Fibroblast of lung (primary cell): ENCODE measurements at regions not wholly inside any gene's neighbourhood (a gene's known extent, or its start where the extent isn't known, plus 50 kb on each side); places are given as distances from the start of the nearest gene placed in this dataset.

Experiments used
- DNase-seq, 2 donors: peaks; one replicate each; pipeline versions ENCODE4 v3.0.0 to v3.0.0-alpha.2; 2010; ENCODE audit warnings: low read depth in 2 of 2
- H2AFZ ChIP-seq: 2 replicates; pipeline ENCODE4 v1.5.1; 2012; ENCODE audit warnings: low read length, control low read depth, inconsistent platforms
- H3K27ac ChIP-seq: 2 replicates; pipeline ENCODE4 v1.5.1; 2011; ENCODE audit warnings: low read length, control low read depth; ENCODE audit not compliant: insufficient read depth
- H3K27me3 ChIP-seq: 2 replicates; pipeline ENCODE4 v1.5.1; 2011; ENCODE audit warnings: mild to moderate bottlenecking, low read length; ENCODE audit not compliant: control insufficient read depth, insufficient read depth
- H3K36me3 ChIP-seq: 2 replicates; pipeline ENCODE4 v1.5.1; 2011; ENCODE audit warnings: low read length; ENCODE audit not compliant: control insufficient read depth, insufficient read depth
- H3K4me1 ChIP-seq: 2 replicates; pipeline ENCODE4 v1.5.1; 2011; ENCODE audit warnings: low read length; ENCODE audit not compliant: control insufficient read depth, insufficient read depth; ENCODE audit errors: extremely low read depth
- H3K4me2 ChIP-seq: 2 replicates; pipeline ENCODE4 v1.5.1; 2011; ENCODE audit warnings: low read length, control low read depth; ENCODE audit not compliant: insufficient read depth; ENCODE audit errors: extremely low read depth
- H3K4me3 ChIP-seq, 4 experiments: fragments of 200-600 bp in 1 of 4; sonication (generic) in 1 of 4; replicated peaks in 1 of 4; 2 replicates each; pipeline ENCODE4 v1.5.1; 2011 to 2016; ENCODE audit warnings: low read length in 4 of 4, low read depth in 3 of 4, mild to moderate bottlenecking in 3 of 4, control low read depth in 2 of 4, inconsistent platforms in 1 of 4, mixed read lengths in 1 of 4; ENCODE audit not compliant: insufficient read depth in 1 of 4; ENCODE audit errors: control extremely low read depth in 1 of 4
- H3K79me2 ChIP-seq: 2 replicates; pipeline ENCODE4 v1.5.1; 2012; ENCODE audit warnings: mild to moderate bottlenecking, low read length, inconsistent platforms; ENCODE audit not compliant: control insufficient read depth, insufficient read depth
- H3K9ac ChIP-seq: 2 replicates; pipeline ENCODE4 v1.5.1; 2011; ENCODE audit warnings: mild to moderate bottlenecking, low read length, control low read depth; ENCODE audit not compliant: insufficient read depth
- H3K9me3 ChIP-seq: 2 replicates; pipeline ENCODE4 v1.5.1; 2012; ENCODE audit warnings: low read depth, low read length; ENCODE audit not compliant: control insufficient read depth, insufficient read depth
- H4K20me1 ChIP-seq: 2 replicates; pipeline ENCODE4 v1.5.1; 2011; ENCODE audit warnings: low read length; ENCODE audit not compliant: control insufficient read depth, insufficient read depth; ENCODE audit errors: extremely low read depth
- EZH2 ChIP-seq: IDR thresholded peaks from 2 replicates; pipeline ENCODE4 v1.5.1; 2012; ENCODE audit warnings: low read length, control low read depth, mild to moderate bottlenecking; ENCODE audit errors: missing control alignments
- TF ChIP-seq, protein P1 (sequence below), 2 donors: IDR thresholded peaks in 1 of 2; conservative IDR thresholded peaks in 1 of 2; 1 replicate in 1 of 2; 2 replicates in 1 of 2; pipeline ENCODE4 v1.5.1; 2011 to 2012; ENCODE audit warnings: low read length in 2 of 2, control low read depth in 1 of 2, inconsistent platforms in 1 of 2, low read depth in 1 of 2, mild to moderate bottlenecking in 1 of 2

DNA sequence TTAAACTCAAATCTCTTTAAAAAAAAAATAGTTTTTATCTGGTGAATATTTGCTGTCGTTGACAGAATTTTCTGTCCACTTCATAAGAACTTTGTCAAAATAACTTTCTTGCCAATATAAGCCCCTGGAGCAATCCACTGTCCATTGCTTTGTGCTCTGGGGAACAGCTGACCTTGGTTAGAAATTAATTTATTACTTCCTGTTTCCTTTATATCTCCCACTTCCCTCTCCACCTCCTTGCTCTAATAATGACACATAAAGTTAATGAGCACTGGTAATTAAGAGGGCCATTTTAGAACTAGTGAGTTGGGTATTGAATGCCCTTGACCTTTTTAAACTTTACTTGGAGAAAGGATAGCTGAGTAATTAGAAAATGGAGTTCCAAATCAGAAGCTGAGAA lies 151.3 kb upstream of the LEF1 start:
- TF ChIP-seq, protein P1, sequence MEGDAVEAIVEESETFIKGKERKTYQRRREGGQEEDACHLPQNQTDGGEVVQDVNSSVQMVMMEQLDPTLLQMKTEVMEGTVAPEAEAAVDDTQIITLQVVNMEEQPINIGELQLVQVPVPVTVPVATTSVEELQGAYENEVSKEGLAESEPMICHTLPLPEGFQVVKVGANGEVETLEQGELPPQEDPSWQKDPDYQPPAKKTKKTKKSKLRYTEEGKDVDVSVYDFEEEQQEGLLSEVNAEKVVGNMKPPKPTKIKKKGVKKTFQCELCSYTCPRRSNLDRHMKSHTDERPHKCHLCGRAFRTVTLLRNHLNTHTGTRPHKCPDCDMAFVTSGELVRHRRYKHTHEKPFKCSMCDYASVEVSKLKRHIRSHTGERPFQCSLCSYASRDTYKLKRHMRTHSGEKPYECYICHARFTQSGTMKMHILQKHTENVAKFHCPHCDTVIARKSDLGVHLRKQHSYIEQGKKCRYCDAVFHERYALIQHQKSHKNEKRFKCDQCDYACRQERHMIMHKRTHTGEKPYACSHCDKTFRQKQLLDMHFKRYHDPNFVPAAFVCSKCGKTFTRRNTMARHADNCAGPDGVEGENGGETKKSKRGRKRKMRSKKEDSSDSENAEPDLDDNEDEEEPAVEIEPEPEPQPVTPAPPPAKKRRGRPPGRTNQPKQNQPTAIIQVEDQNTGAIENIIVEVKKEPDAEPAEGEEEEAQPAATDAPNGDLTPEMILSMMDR (conservative IDR thresholded peaks at IDR 0.05 in 1 of 2, IDR thresholded peaks at IDR 0.05 in 1 of 2; ENCODE audit: low read depth in 1 of 2, low read length in 2 of 2): no peak
- TF ChIP-seq EZH2: no peak
- no peaks in the 10 kb centered on the region for H3K79me2 ChIP-seq
- H4K20me1 ChIP-seq: no peaks in the 10 kb centered on the region
- H2AFZ ChIP-seq: no peak overlapping the region
- H3K36me3 ChIP-seq: no peaks in the 10 kb centered on the region
- no peak for DNase-seq
- no peak overlapping the region for H3K27ac ChIP-seq
- no peaks in the 10 kb centered on the region for H3K9me3 ChIP-seq
- H3K27me3 ChIP-seq: no peaks in the 10 kb centered on the region
- no peak overlapping the region for H3K4me3 ChIP-seq
- no peaks in the 10 kb centered on the region for H3K4me1 ChIP-seq
- H3K9ac ChIP-seq: no peak overlapping the region
- H3K4me2 ChIP-seq: no peak overlapping the region

DNA sequence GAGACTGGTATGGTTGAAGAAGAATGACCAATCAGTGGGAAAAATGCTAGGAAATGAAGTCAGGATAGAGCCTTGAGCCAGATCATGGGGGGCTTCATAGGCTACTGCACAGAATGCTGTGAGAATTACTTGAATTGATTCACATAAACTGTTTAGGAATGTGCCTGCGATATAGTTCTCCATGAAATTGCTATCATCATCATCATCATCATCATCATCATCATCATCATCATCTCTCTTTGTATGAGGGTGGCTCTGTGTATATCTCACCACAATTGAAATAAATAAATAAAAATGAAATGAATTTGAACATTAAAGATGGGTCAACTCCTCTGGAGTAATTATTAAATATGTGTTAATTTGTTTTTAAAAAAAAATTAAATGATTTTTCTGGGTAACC lies 148.6 kb upstream of the LEF1 start:
- Histone ChIP-seq H2AFZ (no peak overlapping the region), H3K27me3 (no peaks in the 10 kb centered on the region), H4K20me1 (no peaks in the 10 kb centered on the region), H3K27ac (no peak overlapping the region), H3K9ac (no peak overlapping the region), H3K9me3 (no peaks in the 10 kb centered on the region), H3K4me1 (no peaks in the 10 kb centered on the region), H3K4me2 (no peak overlapping the region), H3K79me2 (no peaks in the 10 kb centered on the region), H3K36me3 (no peaks in the 10 kb centered on the region), H3K4me3 (no peak overlapping the region)
- TF ChIP-seq EZH2: no peak
- TF ChIP-seq, protein P1 (conservative IDR thresholded peaks at IDR 0.05 in 1 of 2, IDR thresholded peaks at IDR 0.05 in 1 of 2; ENCODE audit: low read depth in 1 of 2, low read length in 2 of 2): no peak
- DNase-seq: no peak

DNA sequence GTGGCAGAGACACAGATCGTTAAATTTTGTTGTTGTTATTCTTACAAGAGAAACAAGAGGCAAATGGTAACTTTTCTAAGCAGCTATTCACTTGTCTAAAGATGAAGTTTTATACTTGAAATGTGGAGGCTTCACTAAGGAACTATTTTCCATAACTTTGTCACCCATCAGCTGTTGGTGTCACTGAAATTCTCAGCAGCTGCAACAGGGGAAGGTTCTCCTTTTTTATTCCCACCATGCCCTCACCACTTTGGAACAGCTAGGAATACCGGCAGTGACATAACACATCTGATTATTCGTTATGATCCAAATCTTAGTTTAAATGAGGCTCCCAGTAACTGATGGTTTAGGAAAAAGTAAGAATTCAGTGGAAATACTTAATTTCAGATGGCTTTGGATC lies 147.0 kb upstream of the LEF1 start:
- Histone ChIP-seq H3K79me2 (no peaks in the 10 kb centered on the region), H3K4me1 (no peaks in the 10 kb centered on the region), H3K4me3 (no peak overlapping the region), H3K27me3 (no peaks in the 10 kb centered on the region), H2AFZ (no peak overlapping the region), H3K36me3 (no peaks in the 10 kb centered on the region), H3K9ac (no peak overlapping the region), H3K9me3 (no peaks in the 10 kb centered on the region), H3K27ac (no peak overlapping the region), H3K4me2 (no peak overlapping the region), H4K20me1 (no peaks in the 10 kb centered on the region)
- DNase-seq: no peak
- TF ChIP-seq, protein P1 (conservative IDR thresholded peaks at IDR 0.05 in 1 of 2, IDR thresholded peaks at IDR 0.05 in 1 of 2; ENCODE audit: low read depth in 1 of 2, low read length in 2 of 2): no peak
- TF ChIP-seq EZH2: no peak
